OCI-LY3 (cell line): ENCODE measurements at regions not wholly inside any gene's neighbourhood (a gene's known extent, or its start where the extent isn't known, plus 50 kb on each side); places are given as distances from the start of the nearest gene placed in this dataset.

Experiments
- H2AFZ ChIP-seq: fragments of 200-600, 300-600 bp; shearing (Covaris generic); 2 replicates; pipeline ENCODE4 v1.6.0; 2014; ENCODE audit warnings: antibody characterized with exemption, low read depth, low read length
- H3K27ac ChIP-seq: fragments of 200-600, 300-600 bp; sonication (generic); 2 replicates; pipeline ENCODE4 v1.5.1; 2014; ENCODE audit warnings: mild to moderate bottlenecking, low read length, moderate library complexity, mixed read lengths
- H3K27me3 ChIP-seq: fragments of 200-600, 300-600 bp; sonication (generic); 2 replicates; pipeline ENCODE4 v1.6.1; 2014; ENCODE audit warnings: low read depth, low read length, mixed read lengths
- H3K36me3 ChIP-seq: fragments of 200-600, 300-600 bp; sonication (generic); replicated peaks from 2 replicates; pipeline ENCODE3; 2014; ENCODE audit warnings: low read depth, low read length, mixed read lengths
- H3K4me1 ChIP-seq: fragments of 300-600, 200-600 bp; sonication (generic); 2 replicates; pipeline ENCODE4 v1.6.1; 2014; ENCODE audit warnings: low read length, mixed read lengths
- H3K4me2 ChIP-seq: fragments of 200-600, 300-600 bp; sonication (generic); 2 replicates; pipeline ENCODE4 v1.6.1; 2014; ENCODE audit warnings: low read length, mixed read lengths
- H3K4me3 ChIP-seq: fragments of 300-600, 200-600 bp; sonication (generic); 2 replicates; pipeline ENCODE4 v1.5.1; 2014; ENCODE audit warnings: antibody characterized with exemption, mild to moderate bottlenecking, low read length, moderate library complexity
- H3K79me2 ChIP-seq: fragments of 300-600, 200-600 bp; shearing (Covaris generic); 2 replicates; pipeline ENCODE4 v1.6.1; 2014; ENCODE audit warnings: mild to moderate bottlenecking, low read length, mixed read lengths
- H3K9ac ChIP-seq: fragments of 300-600, 200-600 bp; shearing (Covaris generic); 2 replicates; pipeline ENCODE4 v1.6.0; 2014; ENCODE audit warnings: mild to moderate bottlenecking, low read length, moderate library complexity
- H3K9me3 ChIP-seq: fragments of 200-600, 300-600 bp; shearing (Covaris generic); 2 replicates; pipeline ENCODE4 v1.6.1; 2014; ENCODE audit warnings: low read length, mixed read lengths; ENCODE audit not compliant: insufficient read depth
- H4K20me1 ChIP-seq: fragments of 200-600, 300-600 bp; sonication (generic); 2 replicates; pipeline ENCODE4 v1.6.1; 2016; ENCODE audit warnings: low read length, mixed read lengths; ENCODE audit not compliant: insufficient read depth
- EZH2phosphoT487 ChIP-seq: fragments of 200-600 bp; shearing (Covaris generic); IDR thresholded peaks from 2 replicates; pipeline ENCODE4 v1.6.1; 2018; ENCODE audit warnings: antibody characterized with exemption, mixed run types, low read depth
- TF ChIP-seq, protein P1 (sequence below): fragments of 200-600, 300-600 bp; sonication (generic); IDR thresholded peaks from 2 replicates; pipeline ENCODE4 v1.5.1; 2014; ENCODE audit warnings: antibody characterized with exemption, low read length, low read depth

DNA sequence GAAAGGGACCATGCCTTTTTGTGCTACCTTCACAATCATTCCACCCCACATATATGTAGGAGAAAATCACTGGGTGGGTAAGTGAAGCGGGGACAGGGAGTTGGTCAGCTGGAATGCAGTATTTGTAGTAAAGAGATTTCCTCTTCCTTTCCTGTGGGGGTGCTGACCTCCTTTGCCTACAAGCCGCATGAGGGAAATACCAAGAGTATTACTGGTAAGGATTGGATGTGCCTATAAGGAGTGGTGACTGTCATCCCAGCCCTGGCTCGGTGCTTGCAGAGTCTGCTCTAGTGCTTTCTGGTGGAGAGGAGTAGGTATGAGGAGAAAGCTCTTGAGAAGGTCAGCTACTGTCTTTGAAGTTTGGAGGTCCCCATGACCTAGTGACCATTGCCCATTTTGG, 324.6 kb downstream of the HRH4 start:
- H3K27ac ChIP-seq = no peak overlapping the region
- TF ChIP-seq, protein P1, sequence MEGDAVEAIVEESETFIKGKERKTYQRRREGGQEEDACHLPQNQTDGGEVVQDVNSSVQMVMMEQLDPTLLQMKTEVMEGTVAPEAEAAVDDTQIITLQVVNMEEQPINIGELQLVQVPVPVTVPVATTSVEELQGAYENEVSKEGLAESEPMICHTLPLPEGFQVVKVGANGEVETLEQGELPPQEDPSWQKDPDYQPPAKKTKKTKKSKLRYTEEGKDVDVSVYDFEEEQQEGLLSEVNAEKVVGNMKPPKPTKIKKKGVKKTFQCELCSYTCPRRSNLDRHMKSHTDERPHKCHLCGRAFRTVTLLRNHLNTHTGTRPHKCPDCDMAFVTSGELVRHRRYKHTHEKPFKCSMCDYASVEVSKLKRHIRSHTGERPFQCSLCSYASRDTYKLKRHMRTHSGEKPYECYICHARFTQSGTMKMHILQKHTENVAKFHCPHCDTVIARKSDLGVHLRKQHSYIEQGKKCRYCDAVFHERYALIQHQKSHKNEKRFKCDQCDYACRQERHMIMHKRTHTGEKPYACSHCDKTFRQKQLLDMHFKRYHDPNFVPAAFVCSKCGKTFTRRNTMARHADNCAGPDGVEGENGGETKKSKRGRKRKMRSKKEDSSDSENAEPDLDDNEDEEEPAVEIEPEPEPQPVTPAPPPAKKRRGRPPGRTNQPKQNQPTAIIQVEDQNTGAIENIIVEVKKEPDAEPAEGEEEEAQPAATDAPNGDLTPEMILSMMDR = no peak
- TF ChIP-seq EZH2phosphoT487 = no peak

DNA sequence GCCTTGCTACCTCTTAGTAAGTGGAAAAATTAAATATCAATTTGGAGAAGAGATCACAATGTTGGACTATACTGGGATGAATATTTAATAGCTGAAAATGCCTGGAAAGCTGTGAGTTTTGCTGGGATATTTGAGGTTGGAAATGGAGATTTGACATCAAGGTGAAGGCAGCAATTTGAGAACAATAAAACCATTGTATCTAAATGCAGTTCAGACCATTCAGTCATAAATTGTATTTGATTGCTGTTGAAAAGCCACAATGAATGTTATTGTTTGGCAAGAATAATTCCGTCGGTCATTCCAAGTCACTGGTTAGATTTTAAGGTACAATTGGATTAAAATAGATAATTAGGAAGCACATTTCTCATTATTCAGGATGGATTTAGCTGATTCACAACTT, 325.6 kb downstream of the HRH4 start:
- Histone ChIP-seq H3K4me2 (no peak overlapping the region), H4K20me1 (no peaks in the 10 kb centered on the region), H3K4me1 (no peaks in the 10 kb centered on the region), H3K9me3 (no peaks in the 10 kb centered on the region), H3K4me3 (no peak overlapping the region), H3K36me3 (no peaks in the 10 kb centered on the region), H3K27ac (no peak overlapping the region), H2AFZ (no peak overlapping the region), H3K9ac (no peak overlapping the region), H3K27me3 (peaks cover 5% of the 10 kb centered on the region; the same call in 1 of the 2 replicates), H3K79me2 (no peaks in the 10 kb centered on the region)
- TF ChIP-seq, protein P1 = no peak
- no peak for TF ChIP-seq EZH2phosphoT487

More for the DNA sequence above, 324.6 kb downstream of the HRH4 start:
- Histone ChIP-seq H3K36me3 (no peaks in the 10 kb centered on the region), H3K9me3 (no peaks in the 10 kb centered on the region), H3K4me3 (no peak overlapping the region), H3K9ac (no peak overlapping the region), H3K4me1 (no peaks in the 10 kb centered on the region), H3K79me2 (no peaks in the 10 kb centered on the region), H4K20me1 (no peaks in the 10 kb centered on the region), H3K27me3 (peaks cover 5% of the 10 kb centered on the region; the same call in 1 of the 2 replicates), H3K4me2 (no peak overlapping the region), H2AFZ (no peak overlapping the region)

DNA sequence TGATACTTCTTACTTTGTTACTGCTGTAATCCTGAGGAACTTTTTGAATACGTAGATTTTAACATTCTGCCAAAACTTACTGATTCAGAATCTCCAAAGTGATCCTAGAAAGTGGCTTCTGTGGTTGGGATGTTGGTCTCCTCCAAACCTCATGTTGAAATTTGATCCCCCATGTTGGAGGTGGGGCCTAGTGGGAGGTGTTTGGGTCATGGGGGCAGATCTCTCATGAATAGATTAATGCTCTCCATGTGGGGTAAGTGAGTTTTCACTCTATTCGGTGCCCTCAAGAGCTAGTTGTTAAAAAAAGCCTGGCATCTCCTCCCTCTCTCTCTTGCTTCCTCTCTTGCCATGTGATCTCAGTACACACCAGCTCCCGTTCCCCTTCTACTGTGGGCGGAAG, 329.9 kb downstream of the HRH4 start:
- H3K9me3 ChIP-seq = no peaks in the 10 kb centered on the region
- H3K36me3 ChIP-seq = no peaks in the 10 kb centered on the region
- H3K9ac ChIP-seq = no peak overlapping the region
- H2AFZ ChIP-seq = no peak overlapping the region
- H3K4me2 ChIP-seq = no peak overlapping the region
- H3K79me2 ChIP-seq = no peaks in the 10 kb centered on the region
- H3K27ac ChIP-seq = no peak overlapping the region
- no peaks in the 10 kb centered on the region for H3K27me3 ChIP-seq
- H3K4me1 ChIP-seq = no peaks in the 10 kb centered on the region
- H3K4me3 ChIP-seq = no peak overlapping the region
- TF ChIP-seq, protein P1 = no peak
- no peak for TF ChIP-seq EZH2phosphoT487
- H4K20me1 ChIP-seq = no peaks in the 10 kb centered on the region

DNA sequence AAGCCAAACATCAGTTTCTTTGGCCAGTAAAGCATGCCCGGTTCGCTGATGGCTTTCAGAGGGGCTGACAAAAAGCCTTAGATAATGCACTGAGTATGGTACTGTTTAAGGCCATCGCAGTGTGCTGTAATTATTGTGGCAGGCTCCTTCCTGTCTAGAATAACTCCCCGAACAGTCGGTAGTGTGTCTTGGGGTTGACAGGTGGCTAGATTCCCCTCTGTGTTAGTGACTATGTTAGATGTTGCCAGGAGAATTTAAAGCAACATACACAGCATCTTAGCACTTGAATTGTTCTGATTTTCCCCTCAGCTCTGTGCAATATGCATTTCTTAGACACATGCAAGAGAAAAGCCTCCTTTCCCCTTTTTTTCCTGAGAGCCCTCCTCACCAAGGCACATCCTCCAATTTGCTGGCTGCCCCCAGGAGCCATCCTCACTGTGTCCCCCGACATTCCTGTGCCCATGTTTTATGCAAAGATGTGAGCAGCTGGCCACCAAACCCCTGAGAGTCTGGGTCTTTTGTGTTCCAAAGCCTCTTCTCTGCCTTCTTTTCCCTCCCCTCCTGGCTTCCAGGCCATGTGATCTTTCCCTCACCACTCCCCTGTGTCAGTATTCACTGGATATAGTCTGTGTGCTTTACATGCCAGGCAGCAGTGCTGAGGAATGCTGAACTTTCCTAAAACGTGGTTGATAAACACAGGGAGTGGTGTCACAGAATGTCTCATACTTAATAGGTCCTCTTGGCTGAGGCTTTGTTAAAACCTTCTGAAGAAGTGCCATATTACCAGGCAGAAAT, 331.5 kb downstream of the HRH4 start:
- TF ChIP-seq, protein P1 = no peak
- TF ChIP-seq EZH2phosphoT487 = no peak
- Histone ChIP-seq H3K4me2 (no peak overlapping the region), H2AFZ (no peak overlapping the region)

More for the DNA sequence above, 331.5 kb downstream of the HRH4 start:
- Histone ChIP-seq H3K27ac (no peak overlapping the region), H3K79me2 (no peaks in the 10 kb centered on the region), H4K20me1 (no peaks in the 10 kb centered on the region), H3K9me3 (no peaks in the 10 kb centered on the region), H3K4me1 (no peaks in the 10 kb centered on the region), H3K9ac (no peak overlapping the region), H3K36me3 (no peaks in the 10 kb centered on the region), H3K27me3 (0 out of 2 replicates have a peak, but pooled peaks cover 5% of the 10 kb centered on the region), H3K4me3 (no peak overlapping the region)
